GM12878 (cell line): ENCODE measurements at regions not wholly inside any gene's neighbourhood (a gene's known extent, or its start where the extent isn't known, plus 50 kb on each side); places are given as distances from the start of the nearest gene placed in this dataset.
"Not testable (repeated sequence)": the region's sequence is repeated elsewhere in the genome, so short reads cannot be mapped to it uniquely, and the experiment has no call there.

Source experiments
- ATAC-seq: fragments of 200-7000 bp; cut with Tn5 transposase; 3 replicates; pipeline ENCODE4 v1.9.1; 2020; ENCODE audit warnings: mild to moderate bottlenecking, moderate library complexity
- BruUV-seq: library from RNA; stranded (reverse); fragments of 400-500 nt; replicated peaks from 2 replicates; lab custom pipeline; 2021; lab: Mats Ljungman, UMichigan
- CTCF ChIA-PET: fragments of 300-600 bp; sonication (Branson Sonifier 250); formaldehyde crosslinking; extraction: SDS; loops from one replicate; lab custom pipeline; 2021; ENCODE audit warnings: inconsistent platforms; lab: Yijun Ruan, JAX
- POLR2A ChIA-PET: fragments of 350-600 bp; formaldehyde crosslinking; extraction: SDS; loops from one replicate; lab custom pipeline; 2021; ENCODE audit warnings: inconsistent platforms; lab: Charles Lee
- RAD21 ChIA-PET: fragments of 300-600 bp; sonication (Branson Sonifier 250); formaldehyde crosslinking; loops from one replicate; lab custom pipeline; 2023; ENCODE audit warnings: antibody characterized with exemption; ENCODE audit not compliant: unreplicated experiment; lab: Charles Lee
- SMC1A ChIA-PET: fragments of 300-600 bp; sonication (Branson Sonifier 250); formaldehyde crosslinking; loops from one replicate; lab custom pipeline; 2023; ENCODE audit not compliant: unreplicated experiment, uncharacterized antibody; lab: Charles Lee
- DNase-seq: peaks from one replicate; pipeline ENCODE4 v3.0.0-alpha.2; 2011; ENCODE audit warnings: low read depth, low spot score
- FAIRE-seq: peaks from 3 replicates; lab custom pipeline; 2011; peaks lifted over from hg19 to GRCh38; lab: Jason Lieb, UNC
- H2AFZ ChIP-seq: 2 replicates; pipeline ENCODE4 v1.6.0; 2011; ENCODE audit warnings: low read depth, low read length, control low read depth; ENCODE audit not compliant: control insufficient read depth
- H3K27ac ChIP-seq: 2 replicates; pipeline ENCODE4 v1.5.1; 2011; ENCODE audit warnings: control low read depth; ENCODE audit not compliant: control insufficient read depth, insufficient read depth
- H3K27me3 ChIP-seq, 2 experiments: replicated peaks in 1 of 2; 2 replicates each; pipeline versions ENCODE4 v1.6.0 to v1.6.1; 2011; ENCODE audit warnings: low read length in 1 of 2; ENCODE audit not compliant: control insufficient read depth in 2 of 2, insufficient read depth in 2 of 2
- H3K36me3 ChIP-seq, 2 experiments: 2 replicates each; pipeline ENCODE4 v1.5.1; 2011; ENCODE audit warnings: low read length in 1 of 2; ENCODE audit not compliant: control insufficient read depth in 2 of 2, insufficient read depth in 2 of 2
- H3K4me1 ChIP-seq: 2 replicates; pipeline ENCODE4 v1.6.1; 2011; ENCODE audit warnings: mild to moderate bottlenecking, low read length, moderate library complexity, mixed read lengths; ENCODE audit not compliant: control insufficient read depth, insufficient read depth
- H3K4me2 ChIP-seq: 2 replicates; pipeline ENCODE4 v1.6.0; 2011; ENCODE audit warnings: control low read depth; ENCODE audit not compliant: control insufficient read depth, insufficient read depth
- H3K4me3 ChIP-seq: fragments of 200-600 bp; sonication (generic); 2 replicates; pipeline ENCODE4 v1.5.1; 2016
- H3K79me2 ChIP-seq: 2 replicates; pipeline ENCODE4 v1.6.0; 2011; ENCODE audit warnings: low read length; ENCODE audit not compliant: control insufficient read depth, insufficient read depth
- H3K9ac ChIP-seq: 2 replicates; pipeline ENCODE4 v1.8.0; 2011; ENCODE audit warnings: low read length, control low read depth, mixed read lengths; ENCODE audit not compliant: control insufficient read depth, insufficient read depth
- H3K9me3 ChIP-seq: replicated peaks from 3 replicates; pipeline ENCODE4 v1.5.1; 2011; ENCODE audit warnings: mild to moderate bottlenecking, low read length; ENCODE audit not compliant: control insufficient read depth, insufficient read depth
- H4K20me1 ChIP-seq: 2 replicates; pipeline ENCODE4 v1.6.0; 2011; ENCODE audit not compliant: control insufficient read depth, insufficient read depth
- E2F8 ChIP-seq: fragments of 450-650 bp; IDR thresholded peaks from 2 replicates; pipeline ENCODE4 v1.6.1; 2018; ENCODE audit warnings: mild to moderate bottlenecking, low read depth, moderate library complexity; ENCODE audit not compliant: partially characterized antibody
- GATAD2B ChIP-seq: fragments of 450-650 bp; conservative IDR thresholded peaks from 2 replicates; pipeline ENCODE4 v1.6.1; 2017; ENCODE audit warnings: low read depth, mild to moderate bottlenecking, moderate library complexity
- POU2F2 ChIP-seq: IDR thresholded peaks from 3 replicates; pipeline ENCODE4 v1.6.1; 2011; ENCODE audit warnings: low read depth, mild to moderate bottlenecking, low read length, borderline replicate concordance
- WRNIP1 ChIP-seq: IDR thresholded peaks from 2 replicates; pipeline ENCODE4 v1.6.1; 2011; ENCODE audit warnings: low read depth, low read length, improper control_type of control experiment, borderline replicate concordance
- ZNF207 ChIP-seq: fragments of 450-650 bp; IDR thresholded peaks from 2 replicates; pipeline ENCODE4 v1.6.1; 2014; ENCODE audit warnings: antibody characterized with exemption, mild to moderate bottlenecking, borderline replicate concordance
- WGBS: methylation state at CpG from one replicate; pipeline ENCODE4 v1.1.6; 2016; ENCODE audit warnings: low lambda C conversion rate; ENCODE audit not compliant: insufficient replicate concordance, insufficient coverage; ENCODE audit errors: missing lambda C conversion rate; 5-methylcytosine and 5-hydroxymethylcytosine counted together
- in situ Hi-C: fragments of 300-500 bp; cut with MboI; formaldehyde crosslinking; loops from 9 replicates; pipeline ENCODE4 v1.14.3; 2018; ENCODE audit warnings: mixed read lengths
- intact Hi-C: fragments of 100-400 bp; cut with micrococcal nuclease; formaldehyde crosslinking; loops from one replicate; pipeline ENCODE4 v1.14.2; 2022; ENCODE audit not compliant: unreplicated experiment

- FAIRE-seq, H3K9me3 ChIP-seq, H3K4me2 ChIP-seq, H3K4me1 ChIP-seq, in situ Hi-C loops, RAD21 ChIA-PET, intact Hi-C loops, H2AFZ ChIP-seq, H4K20me1 ChIP-seq, H3K79me2 ChIP-seq, BruUV-seq, H3K4me3 ChIP-seq, H3K27me3 ChIP-seq, H3K27ac ChIP-seq, H3K9ac ChIP-seq, DNase-seq, ATAC-seq, CTCF ChIA-PET, H3K36me3 ChIP-seq: not testable (repeated sequence)
- SMC1A ChIA-PET, result interaction anchor here (0.6 kb wide), 1 partner anchor 1192 kb away, joined by 3 read pairs; no protein-coding TSS in a partner anchor
- POLR2A ChIA-PET, result interaction anchor here (0.7 kb wide), 1 partner anchor 514 kb away, joined by 3 read pairs; no protein-coding TSS in a partner anchor
- 53% methylated on average over 11 of the region's 12 CpGs for WGBS
These were observed 74.5 kb upstream of the PPP1R26 start for GRCh38 chr9:135405145-135405464.

- Histone ChIP-seq H3K27ac (no peak overlapping the region), H3K4me3 (no peak overlapping the region), H4K20me1 (no peaks in the 10 kb centered on the region), H3K79me2 (no peaks in the 10 kb centered on the region), H3K36me3 (no peaks in the 10 kb centered on the region), H2AFZ (no peak overlapping the region), H3K9ac (no peak overlapping the region), H3K4me1 (no peaks in the 10 kb centered on the region), H3K27me3 (no peaks in the 10 kb centered on the region), H3K9me3 (no peaks in the 10 kb centered on the region), H3K4me2 (no peak overlapping the region)
- ChIA-PET RAD21 (no interaction called here), CTCF (no interaction called here), SMC1A (no interaction called here), POLR2A (no interaction called here)
- BruUV-seq, result no TSS peak
- DNase-seq (no peak), ATAC-seq (no peak), FAIRE-seq (no peak)
- in situ Hi-C loops (no loop called here), intact Hi-C loops (no loop called here)
- TF ChIP-seq GATAD2B (no peak), POU2F2 (no peak), ZNF207 (no peak), WRNIP1 (no peak), E2F8 (no peak)
- 26% methylated on average over 14 of the region's 14 CpGs for WGBS
These were observed 70.9 kb upstream of the PPP1R26 start for GRCh38 chr9:135408476-135409254.
